Keratinocyte (primary cell): ENCODE measurements at regions not wholly inside any gene's neighbourhood (a gene's known extent, or its start where the extent isn't known, plus 50 kb on each side); places are given as distances from the start of the nearest gene placed in this dataset.

ENCODE experiments used
- EZH2 ChIP-seq: IDR thresholded peaks from one replicate; pipeline ENCODE4 v1.6.1; 2012; ENCODE audit warnings: inconsistent platforms, mild to moderate bottlenecking, low read length, moderate library complexity
- TF ChIP-seq, protein P1 (sequence below), 3 experiments: IDR thresholded peaks in 1 of 3; conservative IDR thresholded peaks in 1 of 3; optimal IDR thresholded peaks in 1 of 3; 2 replicates in 2 of 3; 3 replicates in 1 of 3; pipeline versions ENCODE3 to v1.5.1; 2011; ENCODE audit warnings: low read length in 3 of 3, mild to moderate bottlenecking in 3 of 3, moderate library complexity in 2 of 3, control low read depth in 1 of 3, inconsistent platforms in 1 of 3; ENCODE audit not compliant: insufficient read depth in 2 of 3; ENCODE audit errors: extremely low read depth in 1 of 3

DNA sequence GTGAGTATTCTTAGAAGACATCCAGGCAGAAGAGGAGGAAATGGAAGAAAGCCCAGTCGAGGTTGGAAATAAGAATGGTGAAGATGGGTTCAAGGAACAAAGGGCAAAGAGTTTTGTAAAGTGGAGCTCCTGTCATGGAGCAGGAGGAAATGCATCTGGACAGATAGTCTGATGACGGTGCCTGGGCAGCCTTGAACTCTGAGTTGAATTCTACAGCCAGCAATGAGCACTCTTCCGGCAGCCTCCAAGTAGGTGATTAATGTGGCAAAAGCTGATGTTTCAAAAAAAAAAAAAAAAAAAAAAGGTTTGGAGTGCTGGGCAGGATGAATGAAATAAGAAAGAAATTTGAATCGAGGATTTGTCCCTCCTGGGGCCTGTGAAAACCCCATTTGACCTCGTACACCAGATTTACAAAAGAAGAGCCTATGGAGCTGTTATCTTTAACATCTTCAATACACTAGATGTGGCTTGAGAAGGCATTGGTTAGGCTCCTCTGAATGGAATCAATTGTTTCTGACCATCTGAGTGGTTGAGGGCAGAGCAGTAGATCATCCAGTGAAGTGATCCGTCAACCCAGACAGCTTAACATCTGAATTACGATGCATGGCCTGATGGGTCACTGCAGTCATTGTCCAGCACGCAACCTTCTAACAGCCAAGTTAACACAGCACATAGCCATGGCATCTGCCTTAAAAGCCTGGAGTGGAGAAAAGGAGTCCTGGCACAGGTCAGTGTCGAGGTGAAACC is 449.7 kb downstream of the TXNL1 start:
- TF ChIP-seq, protein P1, sequence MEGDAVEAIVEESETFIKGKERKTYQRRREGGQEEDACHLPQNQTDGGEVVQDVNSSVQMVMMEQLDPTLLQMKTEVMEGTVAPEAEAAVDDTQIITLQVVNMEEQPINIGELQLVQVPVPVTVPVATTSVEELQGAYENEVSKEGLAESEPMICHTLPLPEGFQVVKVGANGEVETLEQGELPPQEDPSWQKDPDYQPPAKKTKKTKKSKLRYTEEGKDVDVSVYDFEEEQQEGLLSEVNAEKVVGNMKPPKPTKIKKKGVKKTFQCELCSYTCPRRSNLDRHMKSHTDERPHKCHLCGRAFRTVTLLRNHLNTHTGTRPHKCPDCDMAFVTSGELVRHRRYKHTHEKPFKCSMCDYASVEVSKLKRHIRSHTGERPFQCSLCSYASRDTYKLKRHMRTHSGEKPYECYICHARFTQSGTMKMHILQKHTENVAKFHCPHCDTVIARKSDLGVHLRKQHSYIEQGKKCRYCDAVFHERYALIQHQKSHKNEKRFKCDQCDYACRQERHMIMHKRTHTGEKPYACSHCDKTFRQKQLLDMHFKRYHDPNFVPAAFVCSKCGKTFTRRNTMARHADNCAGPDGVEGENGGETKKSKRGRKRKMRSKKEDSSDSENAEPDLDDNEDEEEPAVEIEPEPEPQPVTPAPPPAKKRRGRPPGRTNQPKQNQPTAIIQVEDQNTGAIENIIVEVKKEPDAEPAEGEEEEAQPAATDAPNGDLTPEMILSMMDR (optimal IDR thresholded peaks at IDR 0.05 in 1 of 3, IDR thresholded peaks at IDR 0.05 in 1 of 3, conservative IDR thresholded peaks at IDR 0.05 in 1 of 3; ENCODE audit: extremely low read depth in 1 of 3, insufficient read depth in 2 of 3, low read length in 3 of 3), result no peak
- no peak for TF ChIP-seq EZH2
